MM.1S (cell line): ENCODE measurements at regions not wholly inside any gene's neighbourhood (a gene's known extent, or its start where the extent isn't known, plus 50 kb on each side); places are given as distances from the start of the nearest gene placed in this dataset.

Experiments used
- CTCF ChIP-seq: fragments of 300-600 bp; sonication (generic); IDR thresholded peaks from 2 replicates; pipeline ENCODE4 v1.5.1; 2016; ENCODE audit warnings: antibody characterized with exemption, low read length, mixed read lengths
- EZH2 ChIP-seq: fragments of 300-600 bp; sonication (generic); optimal IDR thresholded peaks from 2 replicates; pipeline ENCODE3; 2017; ENCODE audit warnings: low read depth, mild to moderate bottlenecking, antibody characterized with exemption, low read length, mixed read lengths

GRCh38 chr2:196330645-196331044, 159.3 kb upstream of the STK17B start:
- TF ChIP-seq CTCF (no peak), EZH2 (no peak)
